Stimulated activated CD8-positive, alpha-beta memory T cell treated with anti-CD3 and anti-CD28 coated beads, Interleukin-15, amount 100 ng/mL, for 48 hours (primary cell): ENCODE measurements at regions not wholly inside any gene's neighbourhood (a gene's known extent, or its start where the extent isn't known, plus 50 kb on each side); places are given as distances from the start of the nearest gene placed in this dataset.

Source experiments
- DNase-seq, 2 donors: peaks; one replicate each; pipeline ENCODE4 v3.0.0-alpha.2; 2020; ENCODE audit warnings: low read depth in 2 of 2

GRCh38 chr19:29292562-29292961 is 79.6 kb upstream of the UQCRFS1 start:
- no peak for DNase-seq

GRCh38 chr19:29293292-29293691 is 80.3 kb upstream of the UQCRFS1 start:
- no peak for DNase-seq

GRCh38 chr19:29293736-29294342 is 80.9 kb upstream of the UQCRFS1 start:
- DNase-seq, result no peak

GRCh38 chr19:29294343-29294811 is 81.4 kb upstream of the UQCRFS1 start:
- DNase-seq, result no peak

- DNase-seq, result no peak
These were observed 82.3 kb upstream of the UQCRFS1 start for GRCh38 chr19:29295285-29295684.

GRCh38 chr19:29297381-29297780 is 84.4 kb upstream of the UQCRFS1 start:
- no peak for DNase-seq

GRCh38 chr19:29299416-29300380 is 86.7 kb upstream of the UQCRFS1 start:
- DNase-seq, result no peak

- DNase-seq, result no peak
These were observed 89.3 kb upstream of the UQCRFS1 start for GRCh38 chr19:29302002-29302928.

- DNase-seq, result no peak
These were observed 90.2 kb upstream of the UQCRFS1 start for GRCh38 chr19:29303069-29303718.

- no peak for DNase-seq
These were observed 90.8 kb upstream of the UQCRFS1 start for GRCh38 chr19:29303719-29304090.

GRCh38 chr19:29305268-29305667 is 92.3 kb upstream of the UQCRFS1 start:
- DNase-seq, result no peak

GRCh38 chr19:29308977-29309590 is 96.1 kb upstream of the UQCRFS1 start:
- no peak for DNase-seq

GRCh38 chr19:29309637-29310036 is 96.7 kb upstream of the UQCRFS1 start:
- no peak for DNase-seq

GRCh38 chr19:29311191-29311790 is 98.3 kb upstream of the UQCRFS1 start:
- no peak for DNase-seq

- DNase-seq, result no peak
These were observed 102.7 kb upstream of the UQCRFS1 start for GRCh38 chr19:29315556-29316190.

GRCh38 chr19:29318581-29318980 is 105.6 kb upstream of the UQCRFS1 start:
- DNase-seq, result no peak

- no peak for DNase-seq
These were observed 107.1 kb upstream of the UQCRFS1 start for GRCh38 chr19:29320086-29320485.

- no peak for DNase-seq
These were observed 107.7 kb upstream of the UQCRFS1 start for GRCh38 chr19:29320618-29321017.

GRCh38 chr19:29321116-29321515 is 108.2 kb upstream of the UQCRFS1 start:
- no peak for DNase-seq

GRCh38 chr19:29323021-29323430 is 110.1 kb upstream of the UQCRFS1 start:
- DNase-seq, result no peak
